HS-27A (cell line): ENCODE measurements at regions not wholly inside any gene's neighbourhood (a gene's known extent, or its start where the extent isn't known, plus 50 kb on each side); places are given as distances from the start of the nearest gene placed in this dataset.
"Not testable (repeated sequence)": the region's sequence is repeated elsewhere in the genome, so short reads cannot be mapped to it uniquely, and the experiment has no call there.

Source experiments
- DNase-seq: peaks from one replicate; pipeline ENCODE4 v3.0.0-alpha.2; 2012; ENCODE audit warnings: low read depth, missing footprints

DNA sequence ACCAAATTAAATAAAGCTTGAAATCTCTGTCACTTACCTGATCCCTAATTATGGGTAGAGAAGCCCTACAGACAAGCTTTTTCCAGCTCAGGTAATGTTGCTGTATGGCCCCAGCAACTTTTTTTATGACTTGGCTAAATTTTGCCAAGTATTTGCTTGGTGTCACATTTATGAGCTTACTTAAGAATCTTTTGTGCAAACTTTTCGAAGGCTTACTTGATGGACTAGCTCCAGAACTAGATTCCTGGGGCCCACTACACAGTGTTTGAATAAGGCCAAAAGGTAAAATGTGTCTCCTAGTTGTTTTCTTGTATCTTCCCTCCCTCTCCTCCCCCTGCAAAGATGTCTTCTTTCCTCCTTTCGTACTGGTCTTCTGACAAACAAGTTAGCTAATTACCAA is 257.9 kb downstream of the OSR1 start:
- DNase-seq: no peak

DNA sequence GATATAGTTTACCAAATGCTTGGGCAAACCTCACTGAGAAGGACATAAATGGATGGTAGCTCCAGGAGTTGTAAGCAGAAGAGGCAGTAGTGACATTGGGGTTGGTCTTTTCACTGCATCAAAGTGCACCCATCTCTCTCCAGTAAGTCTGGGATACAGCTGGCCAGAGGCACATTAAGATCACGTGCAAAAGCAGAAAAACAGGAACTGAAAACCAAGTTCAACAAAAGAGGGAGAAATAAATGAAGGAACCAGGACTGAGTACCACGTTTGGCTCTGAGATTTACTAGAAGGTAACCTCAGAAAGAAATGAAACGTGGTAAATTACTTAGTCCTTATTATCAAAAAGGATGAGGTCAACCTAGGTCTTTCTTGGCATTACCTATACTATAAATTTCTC is 259.2 kb downstream of the OSR1 start:
- no peak for DNase-seq

DNA sequence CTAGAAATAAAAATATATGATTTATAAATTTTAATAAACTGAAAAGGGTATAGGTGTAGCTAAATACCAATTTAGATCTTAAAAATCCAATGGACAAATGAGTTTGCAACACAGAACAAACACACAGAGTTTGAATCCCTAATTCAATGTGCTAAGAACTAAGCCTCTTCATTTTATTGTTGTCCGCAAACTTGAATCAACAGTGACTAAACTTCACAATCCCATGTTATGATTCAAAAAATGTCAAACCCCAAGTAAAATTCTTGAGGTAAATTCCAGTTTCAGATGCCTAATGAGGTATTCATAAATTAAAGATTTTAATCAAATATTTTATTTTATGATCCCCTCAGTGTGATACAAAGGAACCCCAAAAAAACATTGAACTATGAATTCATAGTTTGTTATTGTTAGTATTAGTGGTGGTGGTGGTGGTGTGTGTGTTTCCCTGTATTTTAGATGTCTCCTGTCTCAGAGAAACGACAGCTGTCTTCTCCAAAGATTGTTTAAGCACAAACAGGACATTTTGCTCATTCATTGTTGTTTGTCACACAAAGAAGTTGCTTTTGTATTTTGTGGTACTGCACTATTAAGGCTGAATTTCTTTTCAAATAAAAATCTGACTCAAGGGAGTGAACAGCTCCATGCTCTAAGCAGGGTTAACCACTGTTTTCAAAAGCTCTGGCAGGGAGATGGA is 259.8 kb downstream of the OSR1 start:
- DNase-seq: no peak

DNA sequence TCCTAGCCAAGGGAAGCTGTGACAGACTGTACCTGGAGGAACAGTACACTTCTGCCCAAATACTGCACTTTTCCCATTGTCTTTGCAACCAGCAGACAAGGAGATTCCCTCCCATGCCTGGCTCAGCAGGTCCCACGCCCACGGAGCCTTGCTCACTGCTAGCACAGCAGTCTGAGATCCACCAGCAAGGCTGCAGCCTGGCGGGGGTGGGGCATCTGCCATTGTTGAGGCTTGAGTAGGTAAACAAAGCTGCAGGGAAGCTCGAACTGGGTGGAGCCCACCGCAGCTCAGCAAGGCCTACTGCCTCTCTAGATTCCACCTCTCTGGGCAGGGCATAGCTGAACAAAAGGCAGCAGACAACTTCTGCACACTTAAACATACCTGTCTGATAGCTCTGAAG is 268.9 kb downstream of the OSR1 start:
- not testable (repeated sequence) for DNase-seq

DNA sequence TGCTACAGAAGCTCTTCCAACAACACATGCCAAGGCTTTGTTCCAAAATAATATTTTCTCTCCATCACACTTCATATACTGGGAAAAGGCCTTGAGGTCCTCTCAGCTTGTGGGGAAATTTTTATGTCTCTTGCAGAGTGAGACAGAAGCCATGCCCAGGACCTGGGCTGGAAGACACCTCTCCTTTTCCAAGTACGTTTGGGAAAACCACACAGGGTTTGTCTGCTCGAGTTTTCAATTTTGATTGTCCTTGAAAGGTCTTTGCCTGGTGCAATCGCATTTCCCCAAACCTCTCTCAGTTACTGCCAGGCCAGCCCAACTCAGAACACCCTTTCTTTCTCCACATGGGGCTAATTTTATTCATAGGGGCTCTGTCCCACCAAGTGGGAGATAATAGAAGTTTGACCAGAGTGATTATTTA is 272.2 kb downstream of the OSR1 start:
- DNase-seq: no peak

DNA sequence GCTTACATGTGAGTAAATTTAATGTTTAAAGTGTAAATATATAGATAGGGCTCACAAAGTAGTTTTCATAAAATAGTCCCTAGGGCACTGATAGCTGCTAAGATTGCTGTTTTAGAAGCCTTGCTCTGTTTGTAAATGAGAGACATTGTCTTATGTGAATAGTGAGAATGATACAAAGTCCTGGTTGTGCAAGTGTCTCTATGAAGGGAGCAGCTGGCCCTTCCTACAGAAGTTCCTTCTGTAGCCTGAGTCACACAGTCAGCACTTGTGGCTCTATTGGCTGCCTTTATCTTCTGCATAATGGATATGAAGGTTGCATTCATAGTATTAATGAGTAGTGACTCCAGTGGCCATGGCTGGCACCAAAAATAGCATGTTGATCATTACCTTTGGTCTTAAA is 279.7 kb downstream of the OSR1 start:
- DNase-seq: no peak

DNA sequence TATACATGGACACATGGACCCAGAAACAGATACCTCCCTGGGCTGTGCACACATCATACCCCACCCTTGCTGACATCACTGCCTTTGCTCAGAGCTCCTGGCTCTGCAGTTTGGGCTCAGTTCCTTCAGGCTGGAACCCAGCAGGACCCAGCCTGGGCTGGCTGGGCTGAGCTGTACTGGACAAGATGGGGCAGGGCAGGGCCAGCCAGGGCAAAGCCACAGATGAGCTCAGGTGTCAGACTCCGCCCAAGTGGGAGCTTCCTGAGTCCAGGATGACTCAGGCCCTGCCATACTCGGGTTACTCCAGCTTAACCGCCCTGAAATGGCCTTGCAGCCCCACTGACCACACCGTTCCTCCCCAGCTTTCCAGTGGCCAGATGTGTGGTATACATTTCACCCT is 284.9 kb downstream of the OSR1 start:
- peak; percentile 66 for DNase-seq

DNA sequence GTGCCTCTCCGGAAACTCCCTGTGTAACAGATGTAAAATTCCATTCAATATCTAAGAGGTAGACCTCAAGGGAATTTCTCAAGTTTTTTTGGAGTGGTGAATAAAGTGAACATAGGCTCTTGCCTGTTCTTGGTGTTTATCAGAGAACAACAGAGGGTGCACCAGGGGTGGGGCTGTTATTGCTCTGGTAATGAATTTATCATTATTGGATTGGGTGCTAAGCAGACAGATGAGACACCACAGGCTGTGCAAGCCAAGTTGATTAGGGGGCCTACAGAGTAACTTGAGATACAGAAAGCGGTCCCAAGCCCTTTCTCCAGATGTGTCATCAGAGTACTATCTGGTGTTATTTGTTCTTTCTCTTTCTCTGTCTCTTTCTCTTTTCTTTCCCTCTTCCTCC is 286.3 kb downstream of the OSR1 start:
- no peak for DNase-seq

DNA sequence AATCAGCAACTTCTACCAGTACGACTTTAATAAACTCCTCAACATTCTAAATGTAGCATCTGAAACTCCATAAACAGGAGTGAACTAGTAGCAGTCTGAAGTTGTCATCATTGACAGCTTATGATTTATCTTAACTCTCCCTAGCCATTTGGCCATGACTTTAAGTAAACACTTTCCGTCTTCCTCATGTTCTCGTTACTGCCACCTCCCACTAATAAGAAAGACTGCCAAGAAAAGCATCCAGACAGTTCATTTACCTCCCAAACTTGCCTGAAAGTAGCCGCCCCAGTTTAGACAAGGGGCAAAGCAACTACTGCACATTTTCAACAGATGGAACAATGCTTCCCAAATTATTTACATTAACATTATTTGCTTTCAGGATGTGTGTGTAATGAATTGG is 287.5 kb downstream of the OSR1 start:
- DNase-seq: no peak

DNA sequence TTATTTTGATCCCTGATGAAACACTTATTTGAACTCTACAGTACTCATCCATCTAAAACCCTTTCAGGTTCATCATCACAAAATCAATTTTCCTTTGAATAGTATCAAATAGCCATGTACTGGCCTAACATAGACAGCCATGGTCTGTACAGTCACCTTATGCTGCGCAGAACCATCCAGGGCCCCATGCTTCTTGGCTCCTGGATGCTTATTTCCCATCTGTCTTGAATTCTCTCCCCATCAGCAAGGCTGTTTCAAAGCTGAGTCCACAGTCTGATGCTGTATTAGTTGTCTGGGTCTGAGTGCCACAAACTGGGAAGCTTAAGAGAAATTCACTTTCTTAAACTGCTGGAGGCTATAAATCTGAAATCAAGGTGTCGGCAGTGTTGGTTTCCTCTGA is 290.2 kb downstream of the OSR1 start:
- DNase-seq: no peak

DNA sequence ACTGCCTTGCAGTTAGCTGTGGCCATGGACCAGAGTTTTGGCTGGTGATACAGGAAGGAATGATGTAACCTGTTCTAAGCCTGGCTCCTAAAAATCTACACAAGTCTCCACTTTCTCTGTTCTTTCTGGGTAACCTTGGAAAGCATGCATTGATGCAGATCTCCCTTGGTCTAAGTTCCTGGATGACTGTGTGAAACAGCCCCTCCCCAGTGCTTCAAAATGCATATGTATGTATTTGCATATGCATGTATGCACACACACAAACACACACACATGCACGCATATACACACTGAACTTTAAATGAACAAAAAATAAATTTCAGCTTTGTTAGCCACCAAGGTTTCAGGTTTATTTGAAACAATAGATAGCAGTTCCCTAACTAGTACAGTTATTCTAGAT is 296.1 kb downstream of the OSR1 start:
- DNase-seq: no peak

DNA sequence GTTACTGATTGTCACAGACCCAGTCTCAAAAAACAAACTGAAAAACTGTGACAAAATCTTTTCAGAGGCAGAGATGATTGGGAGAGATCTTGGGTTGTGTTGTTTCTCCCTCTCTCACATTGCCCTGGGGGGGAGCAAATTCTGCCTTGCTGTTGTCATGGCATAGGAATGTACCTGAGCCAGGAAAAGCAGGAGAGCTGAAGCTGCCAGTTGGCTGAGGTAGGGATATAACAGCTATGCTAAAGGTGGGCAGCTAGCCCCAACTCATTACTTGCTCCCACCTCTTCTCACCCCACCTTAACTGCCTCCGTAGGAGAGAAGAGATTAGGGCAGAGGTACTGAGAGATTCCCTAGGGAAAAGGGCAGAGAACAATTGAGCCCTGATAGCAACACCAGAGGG is 299.3 kb downstream of the OSR1 start:
- DNase-seq: no peak

DNA sequence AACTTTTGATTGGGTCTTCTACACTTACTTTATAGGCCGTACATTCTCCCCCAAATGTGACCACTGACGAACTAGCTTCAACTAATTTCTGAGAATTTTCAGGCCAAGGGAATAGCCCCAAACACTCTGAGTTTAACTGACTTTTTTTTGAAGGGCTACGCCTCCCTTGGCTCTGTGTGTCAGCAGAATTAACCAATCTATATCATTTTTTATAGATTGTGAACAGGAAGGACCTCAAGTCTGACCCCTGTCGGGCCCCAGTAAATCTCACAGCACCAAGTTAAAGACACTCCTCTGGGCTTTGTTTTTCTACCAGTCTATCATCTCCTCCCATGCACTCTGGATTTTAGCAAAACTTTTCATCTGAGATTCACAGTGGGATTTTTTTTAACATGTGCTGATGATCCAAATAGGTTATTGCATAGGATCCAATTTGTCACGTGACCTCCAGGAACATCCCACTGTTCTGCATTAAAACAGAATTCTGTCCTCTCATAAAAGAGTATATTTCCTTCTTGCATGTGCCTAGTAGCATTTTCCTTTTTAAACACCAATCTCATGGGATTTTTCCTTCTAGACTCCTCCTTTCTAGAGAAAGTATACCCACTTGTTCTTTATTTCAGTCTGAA is 307.1 kb downstream of the OSR1 start:
- no peak for DNase-seq

DNA sequence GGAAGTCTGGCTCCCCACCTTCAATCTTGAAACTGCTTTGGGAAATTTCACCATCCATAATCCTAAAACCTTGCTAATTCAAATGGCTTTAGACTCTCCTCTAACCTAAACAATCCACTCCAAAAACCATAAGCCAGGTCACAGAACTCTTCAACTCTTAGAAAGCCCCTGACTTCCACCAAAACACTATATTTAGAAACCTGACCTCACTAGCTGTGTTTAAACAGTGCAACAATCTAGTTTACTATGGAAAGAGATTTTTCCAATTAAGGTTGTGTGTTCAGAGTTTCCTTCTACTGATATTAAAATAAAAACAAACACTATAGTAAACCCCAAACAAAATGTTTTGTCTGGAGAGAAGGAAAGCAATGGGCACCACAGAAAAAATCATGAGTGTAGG is 308.1 kb downstream of the OSR1 start:
- no peak for DNase-seq

DNA sequence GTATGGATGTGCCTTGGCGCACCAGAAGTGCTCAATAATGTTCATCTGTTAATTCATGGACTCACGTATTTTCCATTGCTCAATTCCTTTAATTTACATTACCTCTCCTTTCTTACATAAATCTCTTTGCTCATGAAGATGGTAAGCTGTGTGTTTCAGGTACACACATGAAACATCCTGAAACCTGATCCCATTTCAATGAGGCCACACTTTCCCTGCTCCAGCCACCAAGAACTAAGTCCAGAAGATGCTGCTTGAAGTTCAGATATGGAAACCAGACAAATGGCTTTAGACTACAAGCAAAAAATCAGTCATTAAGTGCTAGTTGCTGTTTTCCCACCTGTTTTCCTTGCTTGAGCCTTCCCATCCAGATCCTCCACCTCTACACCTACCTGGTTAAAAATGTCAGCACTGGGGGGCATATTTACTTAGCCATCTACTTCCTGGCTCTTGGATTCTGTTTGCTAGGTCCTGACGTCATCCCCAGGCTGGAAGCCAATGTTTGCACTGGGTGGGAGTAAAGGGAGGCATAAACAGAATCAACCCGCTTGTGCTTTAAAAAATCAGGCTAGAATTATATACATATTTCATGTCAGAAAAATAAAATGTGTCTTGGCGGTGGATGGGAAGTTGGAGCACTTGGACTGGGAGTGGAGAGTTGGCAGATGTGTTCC is 309.7 kb downstream of the OSR1 start:
- no peak for DNase-seq

DNA sequence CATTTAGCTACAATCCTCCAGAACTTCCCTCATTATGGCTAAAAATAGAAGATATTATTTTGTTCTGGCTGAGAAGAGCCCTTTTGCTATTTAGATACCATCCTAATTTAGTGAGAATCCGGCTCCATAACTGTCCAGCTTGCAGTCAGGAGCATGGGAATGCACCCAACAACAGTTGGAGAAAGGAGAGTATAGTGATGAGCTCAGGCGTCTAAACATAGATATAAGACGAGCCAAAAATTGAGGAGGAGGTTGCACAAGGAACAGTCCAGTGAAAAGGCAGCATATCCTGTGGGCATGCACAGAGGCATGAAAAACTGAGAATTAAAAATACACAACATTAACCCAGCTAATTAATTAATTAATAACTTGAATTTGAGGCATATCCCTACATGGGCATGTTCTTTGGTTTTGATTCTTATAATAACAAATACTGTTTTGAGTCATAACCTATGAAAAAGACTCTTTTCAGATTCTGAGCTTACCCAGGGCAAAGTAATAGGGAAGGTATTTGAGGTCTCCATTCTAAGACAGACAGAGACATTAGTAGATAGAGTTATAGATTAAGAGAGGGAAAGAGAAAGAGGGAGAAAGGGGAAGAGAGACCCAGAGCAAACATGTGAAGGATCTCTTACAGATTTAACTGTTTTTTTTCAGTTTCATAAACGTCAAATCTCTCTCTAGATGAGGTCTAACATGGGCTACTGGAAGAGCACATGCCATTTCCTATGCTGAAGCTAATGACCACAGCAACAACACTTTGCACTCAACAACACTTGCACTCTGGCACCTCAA is 311.2 kb downstream of the OSR1 start:
- no peak for DNase-seq

DNA sequence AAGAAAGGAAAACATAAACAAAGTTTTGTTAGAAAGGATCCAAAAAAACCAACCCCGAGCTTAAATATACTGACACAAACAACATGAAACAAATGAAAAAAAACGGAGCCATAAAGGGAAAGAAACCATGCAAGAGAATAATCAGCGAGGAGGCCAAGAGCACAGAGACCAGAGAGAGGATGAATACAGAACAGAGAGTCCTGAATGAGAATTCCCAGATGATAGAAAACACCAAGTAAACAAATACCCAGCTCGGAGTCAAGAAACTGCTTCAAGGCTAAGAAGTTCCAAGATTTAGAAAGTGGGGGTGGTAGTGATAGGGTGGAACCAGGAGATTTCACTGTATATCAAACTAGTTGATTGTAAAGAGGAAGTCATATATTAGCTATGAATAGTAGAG is 313.3 kb downstream of the OSR1 start:
- DNase-seq: no peak

DNA sequence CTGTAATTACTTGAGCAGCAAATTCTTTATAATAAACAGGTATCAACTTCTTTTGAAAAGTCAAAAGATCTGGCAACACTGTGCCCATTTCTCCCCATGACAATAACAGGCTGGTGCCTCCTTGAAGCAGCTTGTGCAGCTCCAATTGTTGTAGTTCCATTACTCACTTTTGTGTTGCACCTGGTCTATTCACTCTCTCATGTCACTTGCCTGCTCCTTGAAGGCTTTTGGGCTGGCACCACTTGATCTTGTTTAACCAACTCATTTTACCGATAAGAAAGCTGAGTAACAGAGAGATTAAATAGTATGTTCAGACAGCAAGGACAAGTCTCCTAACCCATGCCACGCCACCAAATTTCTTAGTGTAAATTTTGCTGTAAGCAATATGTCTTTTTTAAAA is 314.5 kb downstream of the OSR1 start:
- DNase-seq: no peak

DNA sequence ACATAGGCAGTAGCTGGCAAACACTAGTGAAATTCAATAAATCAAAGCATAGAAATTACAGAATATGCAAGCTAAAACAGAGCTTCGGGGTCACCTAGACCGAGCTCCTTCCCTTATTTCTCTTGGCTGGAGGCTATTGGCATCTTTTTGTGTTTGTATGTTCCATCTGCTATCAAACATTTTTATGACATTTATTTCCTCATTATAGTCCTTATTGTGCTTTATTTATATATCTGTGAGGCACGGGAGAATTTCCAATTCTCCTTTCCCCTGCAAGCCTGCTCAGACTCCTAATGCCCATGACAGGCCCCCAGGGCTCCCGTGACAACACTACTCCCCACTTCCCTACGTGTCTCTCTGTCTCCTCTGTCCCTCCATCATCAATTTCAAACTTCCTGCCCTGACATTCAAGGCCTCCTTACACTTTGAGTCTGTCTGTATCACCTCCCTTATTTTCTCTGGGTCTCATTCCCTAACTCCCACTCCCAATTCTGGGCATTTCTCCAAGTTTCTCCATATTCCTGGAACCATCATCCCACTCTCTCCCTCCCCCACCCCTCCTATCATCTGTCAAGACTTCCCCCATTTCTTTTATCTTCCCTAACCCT is 316.9 kb downstream of the OSR1 start:
- no peak for DNase-seq

DNA sequence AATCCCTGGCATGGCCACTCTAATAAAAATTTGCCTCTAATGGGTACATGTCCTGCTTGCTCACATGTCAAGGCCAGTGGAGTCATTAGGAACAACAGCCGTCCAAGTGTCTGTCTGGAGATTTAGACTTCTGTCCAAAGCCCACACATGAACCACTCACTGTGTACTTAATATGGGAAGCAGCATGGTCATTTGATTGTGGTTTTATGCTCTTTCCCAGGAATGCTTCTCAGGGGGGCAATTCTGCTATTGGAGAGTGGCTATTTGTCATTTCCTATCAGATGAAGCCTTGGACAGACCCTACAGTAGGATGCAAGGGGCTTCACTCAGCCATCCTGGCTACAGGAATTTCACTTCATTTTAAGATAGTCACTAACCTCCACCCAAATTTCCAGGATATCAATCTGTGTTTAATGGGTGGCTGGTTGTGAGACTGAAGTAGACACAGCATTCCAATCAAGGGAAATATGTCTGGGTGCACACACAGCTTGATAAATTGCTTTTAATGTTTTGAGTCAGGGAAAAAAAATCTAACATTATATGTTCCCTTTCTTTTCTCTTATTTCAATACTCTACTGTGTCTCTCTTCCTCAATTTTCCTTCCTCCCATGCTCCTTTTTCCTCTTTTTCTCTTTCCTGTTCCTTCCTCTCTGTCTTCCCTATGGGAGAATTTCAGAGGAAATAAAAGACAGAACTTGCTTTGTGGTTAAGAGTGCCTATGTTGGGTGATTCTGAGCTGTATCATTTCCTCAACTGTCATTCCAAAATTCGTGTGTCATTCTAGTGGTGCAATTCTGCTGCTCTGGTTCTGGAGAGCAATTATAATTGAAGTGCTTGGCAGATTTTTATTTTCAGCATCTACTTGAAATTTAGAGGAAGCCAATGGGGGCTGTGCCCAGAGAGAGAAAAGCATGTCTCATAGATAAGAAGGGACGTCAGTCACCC is 320.1 kb downstream of the OSR1 start:
- DNase-seq: peak; percentile 58

DNA sequence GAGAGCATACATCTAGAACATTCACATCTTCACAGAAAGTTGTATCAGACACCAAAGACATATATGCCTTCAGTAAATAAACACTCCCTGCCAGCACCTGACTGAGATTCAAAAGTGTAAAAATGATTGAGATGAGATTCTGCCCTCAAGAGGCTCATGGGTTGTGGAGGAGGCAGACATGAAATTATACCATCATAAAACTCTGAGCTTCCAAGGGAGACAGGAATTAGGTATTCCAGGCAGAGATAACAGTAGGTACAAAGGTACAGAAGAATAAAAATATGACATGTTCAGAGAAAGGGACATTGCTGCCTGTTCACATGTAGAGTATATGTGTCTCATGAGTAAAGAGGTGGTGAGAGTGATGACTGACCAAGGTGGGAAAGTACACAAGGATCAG is 322.3 kb downstream of the OSR1 start:
- no peak for DNase-seq
